Cardiac muscle cell (in vitro differentiated cells and primary cell): ENCODE measurements at regions not wholly inside any gene's neighbourhood (a gene's known extent, or its start where the extent isn't known, plus 50 kb on each side); places are given as distances from the start of the nearest gene placed in this dataset.

Source experiments
- DNase-seq, 2 donors: peaks; one replicate each; pipeline versions ENCODE4 v3.0.0 to v3.0.0-alpha.2; 2010 to 2017; ENCODE audit warnings: low read depth in 1 of 2, low spot score in 1 of 2
- H3K27ac ChIP-seq: fragments of 200-600 bp; sonication (generic); 2 replicates; pipeline ENCODE4 v1.5.1; 2016
- H3K27me3 ChIP-seq: fragments of 200-600 bp; sonication (generic); 2 replicates; pipeline ENCODE4 v1.6.0; 2016; ENCODE audit warnings: control low read depth
- H3K36me3 ChIP-seq: fragments of 200-600 bp; sonication (generic); 2 replicates; pipeline ENCODE4 v1.5.1; 2016; ENCODE audit warnings: control low read depth
- H3K4me1 ChIP-seq: fragments of 200-600 bp; sonication (generic); 2 replicates; pipeline ENCODE4 v1.8.1; 2017; ENCODE audit warnings: low read depth, mild to moderate bottlenecking, mixed run types
- H3K4me3 ChIP-seq: fragments of 200-600 bp; sonication (generic); 2 replicates; pipeline ENCODE4 v1.5.1; 2016; ENCODE audit warnings: mild to moderate bottlenecking
- H3K9me3 ChIP-seq: fragments of 200-600 bp; sonication (generic); 2 replicates; pipeline ENCODE4 v1.5.1; 2017; ENCODE audit warnings: low read depth, mild to moderate bottlenecking, control low read depth
- TF ChIP-seq, protein P1 (sequence below): IDR thresholded peaks from 2 replicates; pipeline ENCODE4 v1.5.1; 2012; ENCODE audit warnings: low read depth, mild to moderate bottlenecking, low read length

DNA sequence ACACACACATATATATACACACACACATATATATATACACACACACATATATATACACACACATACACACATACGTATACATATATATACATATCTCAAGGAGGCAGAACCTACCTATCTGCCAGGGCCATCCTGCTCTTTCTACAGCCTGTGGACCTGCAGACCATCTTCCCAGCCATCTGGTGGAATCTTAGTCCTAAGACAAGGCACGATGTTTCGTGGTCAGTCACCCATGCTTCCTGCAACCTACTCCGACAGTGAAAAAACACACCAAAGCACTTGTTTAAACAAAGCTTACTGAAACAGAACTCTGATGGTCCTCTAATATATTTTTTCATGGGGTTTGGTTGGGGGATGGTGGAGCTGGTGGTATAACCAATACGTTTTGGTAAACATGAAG is 164.2 kb upstream of the ZNF521 start:
- no peaks in the 10 kb centered on the region for H3K27me3 ChIP-seq
- TF ChIP-seq, protein P1, sequence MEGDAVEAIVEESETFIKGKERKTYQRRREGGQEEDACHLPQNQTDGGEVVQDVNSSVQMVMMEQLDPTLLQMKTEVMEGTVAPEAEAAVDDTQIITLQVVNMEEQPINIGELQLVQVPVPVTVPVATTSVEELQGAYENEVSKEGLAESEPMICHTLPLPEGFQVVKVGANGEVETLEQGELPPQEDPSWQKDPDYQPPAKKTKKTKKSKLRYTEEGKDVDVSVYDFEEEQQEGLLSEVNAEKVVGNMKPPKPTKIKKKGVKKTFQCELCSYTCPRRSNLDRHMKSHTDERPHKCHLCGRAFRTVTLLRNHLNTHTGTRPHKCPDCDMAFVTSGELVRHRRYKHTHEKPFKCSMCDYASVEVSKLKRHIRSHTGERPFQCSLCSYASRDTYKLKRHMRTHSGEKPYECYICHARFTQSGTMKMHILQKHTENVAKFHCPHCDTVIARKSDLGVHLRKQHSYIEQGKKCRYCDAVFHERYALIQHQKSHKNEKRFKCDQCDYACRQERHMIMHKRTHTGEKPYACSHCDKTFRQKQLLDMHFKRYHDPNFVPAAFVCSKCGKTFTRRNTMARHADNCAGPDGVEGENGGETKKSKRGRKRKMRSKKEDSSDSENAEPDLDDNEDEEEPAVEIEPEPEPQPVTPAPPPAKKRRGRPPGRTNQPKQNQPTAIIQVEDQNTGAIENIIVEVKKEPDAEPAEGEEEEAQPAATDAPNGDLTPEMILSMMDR = no peak
- H3K27ac ChIP-seq = no peak overlapping the region
- H3K36me3 ChIP-seq = no peaks in the 10 kb centered on the region
- no peak overlapping the region for H3K4me3 ChIP-seq
- no peak for DNase-seq
- no peaks in the 10 kb centered on the region for H3K9me3 ChIP-seq
- H3K4me1 ChIP-seq = no peaks in the 10 kb centered on the region

DNA sequence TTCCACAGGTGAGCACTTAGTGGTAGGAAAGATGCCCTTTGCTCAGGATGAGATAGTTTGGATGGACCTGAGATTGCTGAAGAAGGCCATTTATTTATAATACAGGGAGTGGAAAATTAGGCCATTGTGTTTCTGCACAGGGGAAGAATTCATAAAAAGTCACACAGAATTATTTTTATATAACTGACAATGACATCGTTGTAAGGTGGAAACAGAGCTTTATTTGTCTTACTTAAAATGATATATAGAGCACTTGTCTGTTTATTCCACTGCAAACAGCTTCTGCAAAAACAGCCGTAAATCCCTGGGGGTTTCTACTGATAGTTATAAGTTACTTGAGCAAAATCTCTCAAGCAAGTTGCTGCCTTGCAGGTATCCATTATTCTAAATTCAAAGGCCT is 158.1 kb upstream of the ZNF521 start:
- H3K4me1 ChIP-seq = no peaks in the 10 kb centered on the region
- no peaks in the 10 kb centered on the region for H3K9me3 ChIP-seq
- H3K27ac ChIP-seq = no peak overlapping the region
- TF ChIP-seq, protein P1 = no peak
- no peaks in the 10 kb centered on the region for H3K36me3 ChIP-seq
- no peak overlapping the region for H3K4me3 ChIP-seq
- no peak for DNase-seq
- no peaks in the 10 kb centered on the region for H3K27me3 ChIP-seq

DNA sequence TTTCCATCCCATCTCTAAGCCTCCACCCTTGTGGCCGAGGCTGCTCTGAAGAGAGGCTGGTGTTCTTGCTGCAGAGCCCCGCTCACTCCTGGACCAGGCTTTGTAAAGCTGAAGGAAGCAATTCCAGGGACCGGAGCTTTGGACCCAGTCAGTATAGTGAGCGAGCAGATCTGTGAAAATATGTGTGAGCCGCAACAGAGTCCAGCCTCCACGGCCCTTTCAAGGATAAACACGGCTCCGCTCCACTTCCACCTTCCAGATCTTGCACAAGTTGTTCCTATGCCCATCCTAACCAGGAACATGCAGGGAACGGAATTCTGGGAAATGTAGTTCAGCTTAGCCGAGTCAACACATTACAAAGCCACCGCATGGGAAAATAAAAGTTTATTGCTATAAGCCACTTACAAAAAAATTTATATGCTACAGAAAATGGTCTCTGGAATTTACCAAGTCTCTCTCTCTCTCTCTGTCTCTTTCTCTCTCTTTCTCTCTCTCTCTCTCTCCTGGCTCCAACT is 151.7 kb upstream of the ZNF521 start:
- no peaks in the 10 kb centered on the region for H3K27me3 ChIP-seq
- H3K9me3 ChIP-seq = no peaks in the 10 kb centered on the region
- no peaks in the 10 kb centered on the region for H3K4me1 ChIP-seq
- TF ChIP-seq, protein P1 = no peak
- no peaks in the 10 kb centered on the region for H3K36me3 ChIP-seq
- DNase-seq = peak; percentile 55 to 87
- H3K4me3 ChIP-seq = peak overlapping the region; percentile 21
- H3K27ac ChIP-seq = no peak overlapping the region

DNA sequence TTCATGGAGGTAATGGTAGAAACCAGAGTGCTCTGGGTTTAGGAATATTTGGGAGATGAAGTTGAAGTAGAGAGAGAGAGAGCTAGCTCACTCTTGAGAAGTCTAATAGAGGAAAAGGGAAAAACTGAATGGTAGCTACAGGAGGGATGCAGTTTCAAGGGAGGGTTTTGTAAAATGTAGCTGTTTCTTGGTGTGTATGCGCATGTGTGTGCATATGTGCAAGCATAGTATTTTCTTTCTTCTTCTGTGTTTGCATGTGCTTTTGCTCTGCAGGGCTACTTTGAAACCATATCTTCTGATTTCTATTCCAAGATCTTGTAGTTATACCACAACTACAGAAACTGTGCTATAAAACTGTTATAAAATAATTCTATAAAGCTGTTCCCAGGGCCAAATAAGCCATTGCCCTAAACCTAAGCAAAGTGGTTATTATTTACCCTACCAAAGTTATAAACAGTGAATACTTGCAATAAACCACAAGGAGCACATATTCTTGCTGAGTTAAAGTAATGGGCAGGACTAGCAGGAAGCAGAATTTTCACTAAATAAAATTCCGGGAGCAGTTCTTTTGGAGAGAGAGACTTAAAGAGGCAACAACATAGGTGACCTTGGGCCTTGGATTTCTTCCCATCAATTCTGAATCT is 145.3 kb upstream of the ZNF521 start:
- Histone ChIP-seq H3K9me3 (no peaks in the 10 kb centered on the region), H3K4me1 (no peaks in the 10 kb centered on the region), H3K4me3 (no peak overlapping the region), H3K36me3 (no peaks in the 10 kb centered on the region), H3K27me3 (no peaks in the 10 kb centered on the region), H3K27ac (no peak overlapping the region)
- DNase-seq = no peak
- TF ChIP-seq, protein P1 = no peak

DNA sequence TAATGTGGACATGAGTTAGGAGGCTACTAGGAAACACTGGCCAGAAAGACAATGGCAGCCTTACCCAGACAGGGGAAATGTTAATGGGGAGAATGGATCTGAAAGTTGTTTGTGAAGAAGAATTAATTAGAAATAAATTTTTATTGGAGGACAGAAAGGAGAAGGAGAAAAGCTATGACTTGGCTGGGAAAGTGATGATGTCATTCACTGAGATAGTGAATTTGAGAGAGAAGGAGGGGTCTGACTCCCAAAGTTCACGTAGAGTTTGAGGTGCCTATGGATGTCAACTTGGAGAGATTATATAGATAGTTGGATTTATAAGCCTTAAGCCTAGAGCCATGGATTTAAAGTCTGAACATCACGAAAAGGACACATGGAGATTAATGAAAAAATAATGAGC is 144.6 kb upstream of the ZNF521 start:
- H3K4me3 ChIP-seq = no peak overlapping the region
- no peaks in the 10 kb centered on the region for H3K9me3 ChIP-seq
- H3K36me3 ChIP-seq = no peaks in the 10 kb centered on the region
- TF ChIP-seq, protein P1 = no peak
- no peak for DNase-seq
- no peaks in the 10 kb centered on the region for H3K4me1 ChIP-seq
- H3K27ac ChIP-seq = no peak overlapping the region
- H3K27me3 ChIP-seq = no peaks in the 10 kb centered on the region

DNA sequence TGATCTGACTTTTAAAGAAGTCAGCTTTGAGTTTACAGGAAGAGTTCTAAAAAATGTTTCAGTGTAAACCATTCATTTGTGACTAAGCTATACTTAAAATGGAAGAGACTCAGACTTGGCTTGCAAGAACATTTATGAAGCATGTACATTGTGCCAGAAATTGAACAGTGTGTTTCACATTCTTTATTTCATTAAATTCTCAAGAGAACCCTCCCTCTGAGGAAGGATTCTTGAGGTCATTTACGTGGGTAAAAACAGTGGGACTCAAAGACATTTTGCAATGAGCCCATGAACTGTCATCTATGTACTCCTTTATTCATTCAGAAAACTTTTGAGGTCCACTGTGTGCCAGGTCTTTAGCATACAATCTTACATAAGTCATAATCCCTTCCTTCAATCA is 143.6 kb upstream of the ZNF521 start:
- DNase-seq = no peak
- Histone ChIP-seq H3K36me3 (no peaks in the 10 kb centered on the region), H3K4me1 (no peaks in the 10 kb centered on the region), H3K9me3 (no peaks in the 10 kb centered on the region), H3K27me3 (no peaks in the 10 kb centered on the region), H3K4me3 (no peak overlapping the region), H3K27ac (no peak overlapping the region)
- TF ChIP-seq, protein P1 = no peak
